GM12873 (cell line): ENCODE measurements at regions not wholly inside any gene's neighbourhood (a gene's known extent, or its start where the extent isn't known, plus 50 kb on each side); places are given as distances from the start of the nearest gene placed in this dataset.

ENCODE experiments used
- TF ChIP-seq, protein P1 (sequence below): IDR thresholded peaks from 2 replicates; pipeline ENCODE4 v1.5.1; 2012; ENCODE audit warnings: low read depth, mild to moderate bottlenecking, moderate library complexity, low read length, control low read depth; ENCODE audit not compliant: insufficient read depth; ENCODE audit errors: missing control alignments

DNA sequence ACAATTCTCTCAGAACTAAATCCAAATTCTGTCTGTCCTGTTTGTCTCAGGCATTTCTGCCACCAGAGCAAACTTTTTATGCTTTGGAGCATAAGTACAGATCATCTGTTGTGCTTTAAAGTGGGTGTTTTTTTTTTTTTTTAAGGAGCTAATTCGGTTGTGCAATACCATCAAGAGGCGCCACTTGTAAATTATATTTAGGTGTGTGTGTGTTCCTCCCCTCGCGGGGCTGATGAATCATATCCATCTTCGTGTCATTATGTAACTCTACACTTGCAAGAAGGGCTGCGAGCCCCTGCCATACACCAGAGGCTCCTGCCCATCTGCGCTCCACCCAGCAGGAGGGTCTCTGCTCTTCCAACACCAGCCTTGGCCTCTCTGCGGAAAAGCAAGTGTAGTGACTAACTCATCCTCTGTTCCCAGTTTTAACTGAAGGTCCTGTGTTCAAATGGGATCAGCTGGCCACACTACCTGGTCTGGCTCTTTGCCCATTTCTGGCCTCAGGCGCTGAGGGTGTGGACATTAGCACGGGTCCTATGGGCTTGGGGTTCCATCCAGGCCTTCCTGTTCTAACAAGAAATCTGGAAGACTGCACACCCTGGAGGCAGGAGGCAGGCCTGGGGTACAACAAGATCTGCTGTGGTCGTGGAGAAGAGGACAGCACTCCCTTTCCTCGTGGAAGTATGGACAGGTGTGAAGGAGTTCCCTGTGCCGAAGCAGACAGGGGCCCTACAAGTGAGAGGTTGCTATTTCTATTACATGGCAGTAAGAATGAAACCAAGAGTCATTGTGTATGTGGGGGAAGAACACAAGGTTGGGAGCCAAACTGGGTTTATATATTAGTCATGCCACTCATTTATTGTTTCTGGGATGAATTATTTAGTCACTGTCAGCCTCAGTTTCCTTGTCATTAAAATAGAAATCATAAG is 96.1 kb upstream of the MBNL2 start:
- TF ChIP-seq, protein P1, sequence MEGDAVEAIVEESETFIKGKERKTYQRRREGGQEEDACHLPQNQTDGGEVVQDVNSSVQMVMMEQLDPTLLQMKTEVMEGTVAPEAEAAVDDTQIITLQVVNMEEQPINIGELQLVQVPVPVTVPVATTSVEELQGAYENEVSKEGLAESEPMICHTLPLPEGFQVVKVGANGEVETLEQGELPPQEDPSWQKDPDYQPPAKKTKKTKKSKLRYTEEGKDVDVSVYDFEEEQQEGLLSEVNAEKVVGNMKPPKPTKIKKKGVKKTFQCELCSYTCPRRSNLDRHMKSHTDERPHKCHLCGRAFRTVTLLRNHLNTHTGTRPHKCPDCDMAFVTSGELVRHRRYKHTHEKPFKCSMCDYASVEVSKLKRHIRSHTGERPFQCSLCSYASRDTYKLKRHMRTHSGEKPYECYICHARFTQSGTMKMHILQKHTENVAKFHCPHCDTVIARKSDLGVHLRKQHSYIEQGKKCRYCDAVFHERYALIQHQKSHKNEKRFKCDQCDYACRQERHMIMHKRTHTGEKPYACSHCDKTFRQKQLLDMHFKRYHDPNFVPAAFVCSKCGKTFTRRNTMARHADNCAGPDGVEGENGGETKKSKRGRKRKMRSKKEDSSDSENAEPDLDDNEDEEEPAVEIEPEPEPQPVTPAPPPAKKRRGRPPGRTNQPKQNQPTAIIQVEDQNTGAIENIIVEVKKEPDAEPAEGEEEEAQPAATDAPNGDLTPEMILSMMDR: no peak

DNA sequence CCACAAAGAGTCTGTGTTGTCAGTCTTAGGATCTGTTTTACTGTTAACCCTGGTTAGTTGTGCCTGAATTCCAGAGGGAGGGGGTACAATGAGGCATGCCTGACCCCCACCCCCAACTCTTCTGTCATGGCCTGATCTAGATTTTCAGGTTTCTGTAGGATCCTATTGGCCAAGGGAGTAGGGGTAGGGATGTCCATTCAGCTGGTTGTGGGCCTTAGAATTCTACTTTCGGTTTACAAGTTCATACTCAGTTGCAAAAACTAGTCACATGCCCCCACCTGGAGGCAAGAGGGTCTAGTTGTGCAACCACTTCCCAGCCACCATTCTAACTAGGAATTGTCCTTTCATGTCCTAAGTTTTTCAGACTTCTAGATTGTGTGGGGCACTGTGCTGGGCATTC is 94.3 kb upstream of the MBNL2 start:
- TF ChIP-seq, protein P1: no peak

GRCh38 chr13:97130190-97130589 is 91.9 kb upstream of the MBNL2 start:
- TF ChIP-seq, protein P1: no peak

DNA sequence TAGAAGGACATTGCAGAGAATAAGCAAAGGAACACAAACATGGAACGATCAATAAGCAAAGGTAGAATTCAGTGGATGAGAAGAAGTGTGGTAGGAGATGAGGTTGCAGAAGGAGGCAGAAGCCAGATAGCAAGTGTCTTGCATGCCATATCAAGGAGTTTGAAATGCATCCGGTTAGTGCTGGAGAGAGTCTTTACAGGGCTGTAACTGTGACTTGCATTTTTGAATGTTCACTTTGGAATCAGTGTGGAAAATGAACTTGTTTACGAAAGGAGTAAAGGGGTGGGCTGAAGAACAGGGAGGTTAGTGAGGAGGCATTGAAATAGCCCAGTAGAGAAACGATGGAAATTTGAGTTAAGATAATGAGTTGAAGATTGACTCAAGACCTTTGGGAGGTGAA is 90.7 kb upstream of the MBNL2 start:
- TF ChIP-seq, protein P1: no peak

- TF ChIP-seq, protein P1: no peak
Measured at GRCh38 chr13:97133554-97133953, 88.6 kb upstream of the MBNL2 start.

- TF ChIP-seq, protein P1: no peak
Measured at GRCh38 chr13:97133955-97134354, 88.2 kb upstream of the MBNL2 start.

DNA sequence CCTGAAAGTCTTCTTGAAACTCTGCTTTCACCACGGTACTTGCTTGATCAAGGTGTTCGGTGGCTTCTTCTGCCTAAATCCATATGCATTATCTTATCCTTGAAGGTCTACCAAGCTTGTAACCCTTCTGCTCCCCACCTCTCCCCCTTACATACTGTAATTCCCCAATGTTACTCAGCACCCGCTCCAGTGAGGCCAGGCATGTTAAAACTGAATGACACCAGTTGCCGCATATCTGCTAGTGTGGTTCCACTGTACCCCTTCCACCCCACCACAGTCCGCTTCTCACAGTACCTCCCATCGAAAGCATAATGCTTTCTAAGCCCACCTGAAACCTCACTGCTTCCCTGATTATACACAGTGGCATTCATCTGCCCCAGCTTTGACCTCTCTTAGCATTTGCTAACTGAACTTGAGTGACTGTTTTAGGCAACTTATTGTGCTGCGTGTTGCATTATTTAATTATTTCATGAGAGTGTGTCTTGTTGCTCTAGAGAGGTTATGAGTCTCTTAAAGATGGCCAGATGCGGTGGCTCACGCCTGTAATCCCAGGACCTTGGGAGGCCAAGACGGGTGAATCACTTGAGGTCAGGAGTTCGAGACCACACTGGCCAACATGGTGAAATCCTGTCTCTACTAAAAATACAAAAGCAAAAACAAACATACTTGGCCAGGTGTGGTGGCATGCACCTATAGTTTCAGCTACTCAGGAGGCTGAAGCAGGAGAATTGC is 87.6 kb upstream of the MBNL2 start:
- TF ChIP-seq, protein P1: no peak
